ENCODE measurements at regions not wholly inside any gene's neighbourhood (a gene's known extent, or its start where the extent isn't known, plus 50 kb on each side); places are given as distances from the start of the nearest gene placed in this dataset.

DNA sequence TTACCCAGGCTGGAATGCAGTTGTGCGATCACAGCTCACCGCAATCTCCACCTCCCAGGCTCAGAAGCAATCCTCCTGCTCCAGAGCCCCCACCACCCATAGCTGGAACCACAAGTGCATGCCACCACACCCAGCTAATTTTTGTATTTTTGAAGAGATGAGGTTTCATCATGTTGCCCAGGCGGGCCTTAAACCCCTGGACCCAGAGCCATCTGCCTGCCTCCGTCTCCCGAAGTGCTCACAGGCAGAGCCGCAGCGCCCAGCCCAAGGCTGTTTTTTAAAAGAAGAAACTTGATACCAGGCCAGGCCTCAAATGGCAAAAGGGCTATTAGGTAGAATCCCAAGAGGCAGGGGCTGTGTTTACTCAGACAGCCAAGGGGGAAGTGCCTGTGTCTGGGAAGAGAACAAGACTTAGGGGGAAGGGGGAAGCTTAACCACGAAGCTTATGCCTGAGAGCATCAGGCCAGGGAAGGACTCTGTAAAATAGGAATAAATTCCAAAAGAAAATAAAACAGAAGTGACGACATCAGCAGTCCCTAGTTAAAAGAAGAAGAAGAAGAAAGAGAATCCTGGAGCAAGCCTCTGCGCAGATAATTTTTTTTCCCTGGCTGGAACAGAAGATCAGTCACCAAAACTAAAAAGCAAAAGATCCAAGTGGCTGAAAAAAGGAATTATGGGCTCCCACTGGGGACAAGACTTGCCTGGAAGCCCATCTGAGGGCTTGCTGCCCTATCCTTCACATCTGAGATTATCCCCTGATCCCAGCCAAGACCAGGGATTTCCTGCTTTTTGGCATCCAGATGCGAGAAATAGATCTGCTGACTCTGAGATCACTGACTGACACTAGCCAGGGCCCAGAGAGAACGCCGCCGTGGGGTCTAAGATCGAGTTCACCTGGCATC, 170.5 kb downstream of the NDUFA12 start:
- Histone ChIP-seq H3K4me1 (peaks cover 16% of the 10 kb centered on the region), H4K20me1 (ENCODE audit: low read depth) (no peaks in the 10 kb centered on the region), H3K27ac (peak overlapping the region; percentile 18), H3K9me3 (ENCODE audit: low read depth) (no peaks in the 10 kb centered on the region), H3F3A (ENCODE audit: low read depth) (peaks cover 9% of the 10 kb centered on the region), H3K4me3 (no peak overlapping the region), H3K36me3 (no peaks in the 10 kb centered on the region), H2AFZ (replicated peaks) (peak overlapping the region; percentile 6), H3K4me2 (peak overlapping the region; percentile 61), H3K79me2 (ENCODE audit: low read depth) (no peaks in the 10 kb centered on the region), H3K9ac (no peak overlapping the region), H3K27me3 (no peaks in the 10 kb centered on the region)
- Mint-ChIP-seq H3K4me3 (no peak overlapping the region), H3K4me1 (peaks cover 23% of the 10 kb centered on the region), H3K9me3 (peaks cover 13% of the 10 kb centered on the region), H3K27ac (peak overlapping the region; percentile 77), H3K27me3 (ENCODE audit: insufficient read depth, low read depth) (peaks cover 4% of the 10 kb centered on the region), H3K36me3 (no peaks in the 10 kb centered on the region)
- TF ChIP-seq EZH2 (IDR thresholded peaks at IDR 0.05) (no peak), EZH2phosphoT487 (IDR thresholded peaks at IDR 0.05) (no peak)
- TF ChIP-seq, protein P1, sequence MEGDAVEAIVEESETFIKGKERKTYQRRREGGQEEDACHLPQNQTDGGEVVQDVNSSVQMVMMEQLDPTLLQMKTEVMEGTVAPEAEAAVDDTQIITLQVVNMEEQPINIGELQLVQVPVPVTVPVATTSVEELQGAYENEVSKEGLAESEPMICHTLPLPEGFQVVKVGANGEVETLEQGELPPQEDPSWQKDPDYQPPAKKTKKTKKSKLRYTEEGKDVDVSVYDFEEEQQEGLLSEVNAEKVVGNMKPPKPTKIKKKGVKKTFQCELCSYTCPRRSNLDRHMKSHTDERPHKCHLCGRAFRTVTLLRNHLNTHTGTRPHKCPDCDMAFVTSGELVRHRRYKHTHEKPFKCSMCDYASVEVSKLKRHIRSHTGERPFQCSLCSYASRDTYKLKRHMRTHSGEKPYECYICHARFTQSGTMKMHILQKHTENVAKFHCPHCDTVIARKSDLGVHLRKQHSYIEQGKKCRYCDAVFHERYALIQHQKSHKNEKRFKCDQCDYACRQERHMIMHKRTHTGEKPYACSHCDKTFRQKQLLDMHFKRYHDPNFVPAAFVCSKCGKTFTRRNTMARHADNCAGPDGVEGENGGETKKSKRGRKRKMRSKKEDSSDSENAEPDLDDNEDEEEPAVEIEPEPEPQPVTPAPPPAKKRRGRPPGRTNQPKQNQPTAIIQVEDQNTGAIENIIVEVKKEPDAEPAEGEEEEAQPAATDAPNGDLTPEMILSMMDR (IDR thresholded peaks at IDR 0.05) = no peak
- DNase-seq (ENCODE audit: low spot score) = peak; percentile 78

DNA sequence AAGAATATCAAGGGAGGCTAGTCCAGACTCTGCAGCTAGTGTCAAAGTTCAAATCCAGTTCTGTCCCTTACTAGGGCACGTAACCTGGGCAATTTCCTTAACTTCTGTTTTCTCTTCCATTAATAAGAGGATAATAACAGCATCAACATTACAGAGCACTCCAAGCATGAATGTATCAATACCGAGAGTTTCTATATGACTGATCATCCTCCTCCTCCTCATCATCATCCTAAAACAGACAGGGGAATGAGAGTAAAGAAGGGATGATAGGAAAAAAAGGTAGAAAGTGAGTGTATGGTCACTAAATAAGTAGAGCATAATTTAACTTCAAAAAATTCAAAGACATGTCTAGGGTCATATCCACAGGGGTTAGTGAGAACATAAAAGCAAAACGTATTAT, 171.4 kb downstream of the NDUFA12 start:
- Mint-ChIP-seq H3K4me1 (peaks cover 23% of the 10 kb centered on the region), H3K27ac (peak overlapping the region; percentile 11), H3K36me3 (no peaks in the 10 kb centered on the region), H3K9me3 (peaks cover 9% of the 10 kb centered on the region), H3K4me3 (no peak overlapping the region), H3K27me3 (ENCODE audit: insufficient read depth, low read depth) (peaks cover 4% of the 10 kb centered on the region)
- H3K9me3 ChIP-seq (ENCODE audit: low read depth) = no peaks in the 10 kb centered on the region
- H3K9ac ChIP-seq = no peak overlapping the region
- no peak overlapping the region for H3K4me3 ChIP-seq
- no peak overlapping the region for H2AFZ ChIP-seq (replicated peaks)
- peaks cover 16% of the 10 kb centered on the region for H3K4me1 ChIP-seq
- no peak for TF ChIP-seq EZH2phosphoT487 (IDR thresholded peaks at IDR 0.05)
- TF ChIP-seq, protein P1 (IDR thresholded peaks at IDR 0.05) = no peak
- no peak for TF ChIP-seq EZH2 (IDR thresholded peaks at IDR 0.05)
- H3K79me2 ChIP-seq (ENCODE audit: low read depth) = no peaks in the 10 kb centered on the region
- H3K4me2 ChIP-seq = no peak overlapping the region
- H3F3A ChIP-seq (ENCODE audit: low read depth) = peaks cover 9% of the 10 kb centered on the region
- H3K27me3 ChIP-seq = no peaks in the 10 kb centered on the region
- H4K20me1 ChIP-seq (ENCODE audit: low read depth) = no peaks in the 10 kb centered on the region
- no peaks in the 10 kb centered on the region for H3K36me3 ChIP-seq
- no peak for DNase-seq (ENCODE audit: low spot score)
- H3K27ac ChIP-seq = no peak overlapping the region

DNA sequence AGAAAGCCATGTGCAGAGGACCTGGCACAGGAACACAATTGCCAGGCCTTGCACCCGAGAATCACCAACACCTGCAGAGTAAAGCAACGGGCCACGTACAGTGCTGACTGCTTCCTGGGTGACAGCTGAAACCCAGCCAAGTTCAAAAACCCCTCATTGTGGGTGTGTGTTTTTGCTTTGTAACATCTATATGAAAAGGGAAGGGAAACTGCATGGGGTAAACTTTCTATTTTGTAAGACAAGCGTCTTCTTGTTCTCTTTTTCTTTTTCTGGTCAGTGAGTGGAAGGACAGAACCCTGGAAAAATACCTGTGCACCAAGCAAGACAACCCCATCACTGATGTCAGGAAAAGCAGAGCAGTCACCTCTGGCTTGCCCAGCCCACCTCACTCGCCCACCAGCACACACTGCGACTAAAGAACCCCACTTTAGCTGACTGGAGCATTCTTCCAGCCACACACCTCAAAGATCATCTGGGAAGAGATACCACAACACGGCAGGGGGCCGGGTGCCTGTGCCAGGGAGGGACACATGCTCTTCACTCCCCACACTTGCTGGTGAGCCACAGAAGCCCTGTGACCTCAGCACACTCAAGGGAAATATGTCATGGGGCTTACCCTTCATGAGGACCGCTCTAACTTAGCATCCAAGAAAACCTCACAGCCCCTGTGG, 172.3 kb downstream of the NDUFA12 start:
- no peak overlapping the region for H3K4me2 ChIP-seq
- Mint-ChIP-seq H3K36me3 (no peaks in the 10 kb centered on the region), H3K4me3 (no peak overlapping the region), H3K4me1 (peaks cover 23% of the 10 kb centered on the region), H3K27ac (peak overlapping the region; percentile 39), H3K9me3 (peaks cover 4% of the 10 kb centered on the region), H3K27me3 (ENCODE audit: insufficient read depth, low read depth) (peaks cover 4% of the 10 kb centered on the region)
- no peak for DNase-seq (ENCODE audit: low spot score)
- H3K4me3 ChIP-seq = no peak overlapping the region
- no peaks in the 10 kb centered on the region for H3K27me3 ChIP-seq
- TF ChIP-seq EZH2phosphoT487 (IDR thresholded peaks at IDR 0.05) = no peak
- TF ChIP-seq, protein P1 (IDR thresholded peaks at IDR 0.05) = no peak
- no peak for TF ChIP-seq EZH2 (IDR thresholded peaks at IDR 0.05)
- H3K4me1 ChIP-seq = peaks cover 16% of the 10 kb centered on the region
- H3K79me2 ChIP-seq (ENCODE audit: low read depth) = no peaks in the 10 kb centered on the region
- no peaks in the 10 kb centered on the region for H3K36me3 ChIP-seq
- H3K9ac ChIP-seq = no peak overlapping the region
- peaks cover 9% of the 10 kb centered on the region for H3F3A ChIP-seq (ENCODE audit: low read depth)
- H3K27ac ChIP-seq = no peak overlapping the region
- H4K20me1 ChIP-seq (ENCODE audit: low read depth) = no peaks in the 10 kb centered on the region
- H2AFZ ChIP-seq (replicated peaks) = no peak overlapping the region
- H3K9me3 ChIP-seq (ENCODE audit: low read depth) = no peaks in the 10 kb centered on the region
